ENCODE measurements at regions not wholly inside any gene's neighbourhood (a gene's known extent, or its start where the extent isn't known, plus 50 kb on each side); places are given as distances from the start of the nearest gene placed in this dataset.
A peak's percentile ranks its signal among the peaks of the same experiment; 100 is the strongest.
"Not testable (repeated sequence)": the region's sequence is repeated elsewhere in the genome, so short reads cannot be mapped to it uniquely, and the experiment has no call there.

DNA sequence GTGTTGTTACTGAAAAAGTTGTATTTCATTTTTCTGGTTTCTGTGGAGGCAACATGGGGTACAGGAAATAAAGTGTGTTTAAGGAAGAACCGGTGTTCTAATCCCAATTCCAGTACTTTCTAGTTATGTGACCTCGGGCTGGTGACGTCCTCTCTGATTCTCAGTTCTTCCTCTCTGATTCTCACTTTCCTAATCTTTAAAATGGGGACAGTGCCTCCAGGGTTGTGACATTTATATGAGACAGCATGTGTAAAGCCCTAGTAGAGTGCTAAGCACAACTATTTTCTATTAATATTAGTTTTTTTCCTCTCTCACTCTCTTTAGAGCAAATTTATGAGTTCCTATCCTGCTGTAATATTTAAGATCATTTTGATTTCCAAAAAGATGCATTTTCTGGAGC is 50.9 kb upstream of the PTPDC1 start:
- Mint-ChIP-seq H3K4me3 (no peak overlapping the region), H3K9me3 (peaks cover 3% of the 10 kb centered on the region), H3K27ac (no peak overlapping the region), H3K4me1 (ENCODE audit: low read depth) (peaks cover 21% of the 10 kb centered on the region), H3K36me3 (ENCODE audit: low read depth) (peaks cover 2% of the 10 kb centered on the region), H3K27me3 (ENCODE audit: insufficient read depth) (peaks cover 9% of the 10 kb centered on the region)
- DNase-seq (ENCODE audit: low spot score) = no peak
- intact Hi-C loops (cut with micrococcal nuclease) = loop anchor here (5.0 kb wide), 1 partner anchor 581 kb away; the partner anchor contains the start of genes FAM120A and FAM120AOS

DNA sequence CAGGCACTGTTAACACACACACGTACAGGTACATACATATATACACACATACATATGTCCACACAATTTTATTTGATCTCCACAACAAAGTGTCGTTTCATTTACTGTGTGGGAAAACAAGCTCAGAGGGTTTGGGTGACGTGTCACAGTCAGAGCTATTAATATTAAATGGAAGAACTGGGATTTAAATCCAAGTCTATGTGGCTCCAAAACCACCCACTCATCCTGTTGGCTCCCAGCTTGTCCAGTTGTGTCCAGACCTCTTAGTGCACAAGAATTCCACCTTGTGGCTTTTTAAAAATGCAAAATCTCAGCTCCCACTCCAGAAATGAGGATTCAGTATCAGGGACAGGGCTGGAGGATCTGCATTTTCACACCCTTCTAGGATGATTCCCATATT is 52.3 kb upstream of the PTPDC1 start:
- intact Hi-C loops (cut with micrococcal nuclease) = loop anchor here (5.0 kb wide), 1 partner anchor 580 kb away; the partner anchor contains the start of genes FAM120A and FAM120AOS
- H3K27me3 Mint-ChIP-seq (ENCODE audit: insufficient read depth) = peaks cover 7% of the 10 kb centered on the region
- peak overlapping the region; percentile 99 for H3K4me3 Mint-ChIP-seq
- H3K27ac Mint-ChIP-seq = no peak overlapping the region
- H3K9me3 Mint-ChIP-seq = peaks cover 5% of the 10 kb centered on the region
- no peak for DNase-seq (ENCODE audit: low spot score)
- peaks cover 2% of the 10 kb centered on the region for H3K36me3 Mint-ChIP-seq (ENCODE audit: low read depth)
- H3K4me1 Mint-ChIP-seq (ENCODE audit: low read depth) = peaks cover 21% of the 10 kb centered on the region

DNA sequence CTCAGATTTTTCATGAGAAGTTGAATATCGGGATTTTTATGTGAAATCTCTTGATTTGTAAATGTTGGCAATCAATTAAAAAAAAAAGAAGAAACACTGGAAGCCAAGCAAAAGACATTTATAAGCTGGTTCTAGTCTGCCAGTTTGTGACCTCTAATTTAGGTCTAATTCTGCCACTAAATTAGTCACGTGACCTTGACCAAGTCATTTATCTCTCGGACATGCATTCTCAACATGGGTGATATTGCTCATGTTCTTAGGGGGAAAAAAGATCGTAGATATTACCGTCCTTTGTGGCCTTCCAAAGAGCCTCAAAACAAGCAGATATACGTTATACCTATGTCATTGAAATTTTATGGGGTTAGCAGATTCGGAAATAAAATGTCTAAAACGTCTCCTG is 52.9 kb upstream of the PTPDC1 start:
- H3K27ac Mint-ChIP-seq = peak overlapping the region; percentile 62
- H3K27me3 Mint-ChIP-seq (ENCODE audit: insufficient read depth) = peaks cover 7% of the 10 kb centered on the region
- intact Hi-C loops (cut with micrococcal nuclease) = loop anchor here (5.0 kb wide), 1 partner anchor 579 kb away; the partner anchor contains the start of genes FAM120A and FAM120AOS
- H3K4me1 Mint-ChIP-seq (ENCODE audit: low read depth) = peaks cover 21% of the 10 kb centered on the region
- H3K36me3 Mint-ChIP-seq (ENCODE audit: low read depth) = peaks cover 2% of the 10 kb centered on the region
- H3K4me3 Mint-ChIP-seq = peak overlapping the region; percentile 99
- peaks cover 5% of the 10 kb centered on the region for H3K9me3 Mint-ChIP-seq
- no peak for DNase-seq (ENCODE audit: low spot score)

DNA sequence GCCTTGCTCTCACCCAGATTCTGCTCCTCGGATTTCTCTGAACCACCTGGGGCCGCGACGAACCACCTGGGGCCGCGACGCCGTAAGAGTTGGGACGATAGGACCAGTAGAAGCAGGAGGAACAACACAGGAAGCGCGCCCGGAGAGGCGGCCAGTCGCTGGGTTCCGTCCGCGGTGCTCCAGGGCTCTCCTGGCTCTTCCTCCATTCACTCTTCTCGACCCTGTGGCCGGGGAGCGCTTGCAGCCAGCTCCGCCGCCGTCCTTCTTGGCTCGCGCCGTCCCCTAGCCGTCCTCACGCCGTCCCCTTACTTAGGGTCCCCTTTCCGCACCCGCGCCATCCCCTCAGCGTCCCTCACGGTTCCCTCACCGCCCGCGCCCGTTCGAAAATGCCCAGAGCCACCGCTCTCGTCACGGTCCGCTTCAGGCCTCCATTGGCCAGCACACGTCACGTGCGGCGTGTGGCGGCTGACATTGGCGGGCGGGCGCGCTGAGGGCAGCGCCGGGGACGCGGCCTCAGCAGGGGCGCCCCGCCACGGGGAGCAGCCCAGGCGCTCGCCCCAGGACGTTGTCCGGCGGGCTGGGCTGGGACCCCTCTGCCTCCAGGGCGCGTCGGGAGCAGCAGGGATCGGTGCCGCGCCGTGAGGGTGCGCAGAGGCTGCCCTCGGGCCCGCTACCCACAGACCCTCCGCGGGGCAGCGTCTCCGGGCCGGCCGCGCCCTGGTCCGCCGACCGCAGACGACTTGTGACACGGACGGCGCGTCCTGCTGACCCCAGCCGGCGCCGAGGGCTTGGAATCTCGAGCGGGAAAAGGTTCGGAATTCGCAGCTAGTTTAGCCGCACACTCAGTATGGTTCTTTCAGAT is 53.7 kb upstream of the PTPDC1 start:
- intact Hi-C loops (cut with micrococcal nuclease) = loop anchor here (1.0 to 5.0 kb wide), 2 partner anchors 136 to 578 kb away; partner anchors contain the start of genes FAM120A and FAM120AOS
- H3K4me3 Mint-ChIP-seq = peak overlapping the region; percentile 99
- peak; percentile 79 for DNase-seq (ENCODE audit: low spot score)

DNA sequence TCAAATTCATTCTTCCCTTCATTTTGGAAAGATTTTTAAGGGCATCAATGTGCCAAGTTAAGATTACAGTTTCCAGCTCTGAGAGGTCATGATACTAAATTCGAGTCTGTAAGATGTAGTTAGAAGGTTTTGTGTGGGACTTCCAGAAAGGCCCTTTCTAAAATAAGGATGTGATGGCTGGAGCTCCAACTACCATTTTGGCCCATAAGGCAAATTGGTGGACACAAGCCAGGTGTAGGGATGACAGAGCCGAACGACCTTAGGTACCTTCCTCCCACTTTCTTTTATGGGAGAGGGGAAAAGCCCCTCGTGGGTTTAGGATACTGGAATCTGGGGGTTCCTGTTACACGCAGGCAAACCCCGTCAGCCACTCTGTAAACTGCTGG is 54.3 kb upstream of the PTPDC1 start:
- H3K9me3 Mint-ChIP-seq = peaks cover 10% of the 10 kb centered on the region
- H3K27ac Mint-ChIP-seq = peak overlapping the region; percentile 96
- H3K4me3 Mint-ChIP-seq = peak overlapping the region; percentile 99
- peaks cover 2% of the 10 kb centered on the region for H3K36me3 Mint-ChIP-seq (ENCODE audit: low read depth)
- intact Hi-C loops (cut with micrococcal nuclease) = loop anchor here (1.0 to 5.0 kb wide), 2 partner anchors 136 to 578 kb away; partner anchors contain the start of genes FAM120A and FAM120AOS
- peaks cover 21% of the 10 kb centered on the region for H3K4me1 Mint-ChIP-seq (ENCODE audit: low read depth)
- DNase-seq (ENCODE audit: low spot score) = no peak
- H3K27me3 Mint-ChIP-seq (ENCODE audit: insufficient read depth) = peaks cover 7% of the 10 kb centered on the region

More for the DNA sequence above, 53.7 kb upstream of the PTPDC1 start:
- Mint-ChIP-seq H3K27ac (peak overlapping the region; percentile 96), H3K36me3 (ENCODE audit: low read depth) (peaks cover 2% of the 10 kb centered on the region), H3K27me3 (ENCODE audit: insufficient read depth) (peaks cover 7% of the 10 kb centered on the region), H3K9me3 (peaks cover 5% of the 10 kb centered on the region), H3K4me1 (ENCODE audit: low read depth) (peaks cover 21% of the 10 kb centered on the region)

DNA sequence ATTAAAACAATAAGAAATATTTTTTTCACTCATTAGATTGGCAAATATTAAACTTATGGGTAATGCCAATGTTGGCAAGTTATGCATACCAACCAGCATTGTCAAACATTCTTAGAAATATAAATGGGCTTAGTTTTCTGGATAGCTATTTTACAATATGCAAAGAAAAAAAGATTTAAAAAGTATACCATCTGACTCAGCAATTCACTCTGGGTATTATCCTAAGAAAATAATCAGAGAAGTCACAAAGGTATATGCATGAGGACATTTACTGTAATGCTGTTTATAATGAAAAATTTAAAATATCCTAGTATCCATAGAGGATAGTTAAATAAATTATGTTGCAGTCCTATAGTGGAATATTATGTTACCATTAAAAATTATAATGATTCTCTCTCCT is 57.4 kb upstream of the PTPDC1 start:
- intact Hi-C loops (cut with micrococcal nuclease) = no loop called here
- Mint-ChIP-seq H3K9me3 (peaks cover 12% of the 10 kb centered on the region), H3K27ac (no peak overlapping the region), H3K4me1 (ENCODE audit: low read depth) (peaks cover 21% of the 10 kb centered on the region), H3K4me3 (no peak overlapping the region), H3K27me3 (ENCODE audit: insufficient read depth) (peaks cover 7% of the 10 kb centered on the region), H3K36me3 (ENCODE audit: low read depth) (peaks cover 2% of the 10 kb centered on the region)
- no peak for DNase-seq (ENCODE audit: low spot score)

DNA sequence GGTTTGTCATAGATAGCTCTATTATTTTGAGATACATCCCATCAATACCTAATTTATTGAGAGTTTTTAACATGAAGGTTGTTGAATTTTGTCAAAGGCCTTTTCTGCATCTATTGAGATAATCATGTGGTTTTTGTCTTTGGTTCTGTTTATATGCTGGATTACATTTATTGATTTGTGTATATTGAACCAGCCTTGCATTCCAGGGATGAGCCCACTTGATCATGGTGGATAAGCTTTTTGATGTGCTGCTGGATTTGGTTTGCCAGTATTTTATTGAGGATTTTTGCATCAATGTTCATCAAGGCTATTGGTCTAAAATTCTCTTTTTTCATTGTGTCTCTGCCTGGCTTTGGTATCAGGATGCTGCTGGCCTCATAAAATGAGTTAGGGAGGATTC is 61.8 kb upstream of the PTPDC1 start:
- intact Hi-C loops (cut with micrococcal nuclease); H3K27me3 Mint-ChIP-seq (ENCODE audit: insufficient read depth); H3K4me1 Mint-ChIP-seq (ENCODE audit: low read depth); H3K27ac Mint-ChIP-seq; H3K36me3 Mint-ChIP-seq (ENCODE audit: low read depth); H3K4me3 Mint-ChIP-seq; DNase-seq (ENCODE audit: low spot score); H3K9me3 Mint-ChIP-seq: not testable (repeated sequence)

DNA sequence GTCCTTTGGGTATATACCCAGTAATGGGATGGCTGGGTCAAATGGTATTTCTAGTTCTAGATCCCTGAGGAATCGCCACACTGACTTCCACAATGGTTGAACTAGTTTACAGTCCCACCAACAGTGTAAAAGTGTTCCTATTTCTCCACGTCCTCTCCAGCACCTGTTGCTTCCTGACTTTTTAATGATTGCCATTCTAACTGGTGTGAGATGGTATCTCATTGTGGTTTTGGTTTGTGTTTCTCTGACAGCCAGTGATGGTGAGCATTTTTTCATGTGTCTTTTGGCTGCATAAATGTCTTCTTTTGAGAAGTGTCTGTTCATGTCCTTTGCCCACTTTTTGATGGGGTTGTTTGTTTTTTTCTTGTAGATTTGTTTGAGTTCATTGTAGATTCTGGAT is 63.4 kb upstream of the PTPDC1 start:
- intact Hi-C loops (cut with micrococcal nuclease); H3K9me3 Mint-ChIP-seq; H3K4me1 Mint-ChIP-seq (ENCODE audit: low read depth); H3K27me3 Mint-ChIP-seq (ENCODE audit: insufficient read depth); DNase-seq (ENCODE audit: low spot score); H3K36me3 Mint-ChIP-seq (ENCODE audit: low read depth); H3K4me3 Mint-ChIP-seq; H3K27ac Mint-ChIP-seq: not testable (repeated sequence)

DNA sequence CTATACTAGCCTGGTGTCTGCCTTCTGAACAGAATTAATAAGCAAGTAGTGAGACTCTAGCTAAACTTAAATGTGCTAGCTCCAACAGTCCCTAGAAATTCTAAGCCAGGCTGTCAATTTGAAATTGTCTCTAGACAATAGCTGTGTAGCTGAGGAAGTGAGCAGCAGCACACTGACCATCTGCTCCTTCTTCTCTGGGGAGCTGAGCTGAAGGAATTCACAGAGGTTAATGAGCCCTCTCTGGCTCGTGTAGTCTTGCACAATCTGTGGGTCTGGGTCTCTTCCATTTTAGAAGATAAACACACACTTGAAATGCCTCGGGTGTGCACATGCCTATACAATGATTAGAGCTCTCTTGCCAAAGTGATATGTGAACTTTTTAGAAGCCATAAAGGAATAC is 63.5 kb upstream of the BARX1 start:
- H3K27me3 Mint-ChIP-seq (ENCODE audit: insufficient read depth) = peaks cover 5% of the 10 kb centered on the region
- no peaks in the 10 kb centered on the region for H3K4me1 Mint-ChIP-seq (ENCODE audit: low read depth)
- no peak overlapping the region for H3K4me3 Mint-ChIP-seq
- peaks cover 3% of the 10 kb centered on the region for H3K9me3 Mint-ChIP-seq
- intact Hi-C loops (cut with micrococcal nuclease) = no loop called here
- H3K36me3 Mint-ChIP-seq (ENCODE audit: low read depth) = no peaks in the 10 kb centered on the region
- no peak for DNase-seq (ENCODE audit: low spot score)
- no peak overlapping the region for H3K27ac Mint-ChIP-seq

DNA sequence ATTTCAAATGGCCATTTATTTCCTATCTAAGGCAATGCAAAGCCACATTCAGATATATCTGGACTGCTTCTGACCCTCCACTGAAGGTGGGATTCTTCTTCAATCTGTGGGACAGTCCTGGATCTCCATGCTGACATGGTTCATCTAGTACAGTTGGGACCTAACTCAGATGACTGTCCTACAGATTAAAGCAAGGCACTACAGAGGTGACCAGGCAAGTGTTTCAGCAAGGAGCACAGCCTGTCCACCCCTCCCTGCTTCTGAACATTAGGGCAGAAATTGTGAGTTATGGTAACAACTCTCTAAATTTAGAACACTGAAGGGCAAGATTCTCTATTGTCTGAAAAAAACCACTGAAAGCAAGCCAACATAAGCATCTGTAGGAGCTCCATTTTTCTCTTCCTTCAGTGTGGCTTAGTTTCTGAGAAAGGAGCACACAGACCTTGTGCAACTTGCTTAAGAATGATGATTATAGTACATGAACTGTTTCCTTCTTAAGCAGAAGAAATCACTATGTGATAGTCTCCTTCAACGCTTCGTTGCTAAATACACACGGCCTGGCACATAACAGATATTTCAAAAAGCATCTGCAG is 62.9 kb upstream of the BARX1 start:
- H3K9me3 Mint-ChIP-seq = peaks cover 3% of the 10 kb centered on the region
- H3K4me3 Mint-ChIP-seq = no peak overlapping the region
- intact Hi-C loops (cut with micrococcal nuclease) = no loop called here
- H3K36me3 Mint-ChIP-seq (ENCODE audit: low read depth) = no peaks in the 10 kb centered on the region
- no peak overlapping the region for H3K27ac Mint-ChIP-seq
- no peaks in the 10 kb centered on the region for H3K4me1 Mint-ChIP-seq (ENCODE audit: low read depth)
- H3K27me3 Mint-ChIP-seq (ENCODE audit: insufficient read depth) = peaks cover 5% of the 10 kb centered on the region
- DNase-seq (ENCODE audit: low spot score) = no peak

DNA sequence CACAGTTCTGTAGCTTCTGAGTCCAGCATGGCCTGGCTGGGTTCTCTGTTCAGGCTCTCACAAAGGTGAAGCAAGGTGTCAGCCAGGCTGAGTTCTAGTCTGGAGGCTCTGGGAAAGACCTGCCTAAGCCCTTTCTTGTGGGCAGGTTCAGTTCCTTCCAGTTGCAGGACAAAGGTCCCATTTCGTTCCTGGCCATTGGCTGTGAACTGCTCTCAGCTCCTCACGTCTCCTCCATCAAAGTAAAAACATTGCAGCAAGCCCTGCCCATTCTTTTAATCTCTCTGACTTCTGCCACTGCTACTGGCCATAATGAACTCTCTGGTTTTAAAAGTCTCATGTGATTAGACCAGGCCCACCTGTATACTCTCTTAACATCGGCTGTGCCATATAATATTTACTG is 61.6 kb upstream of the BARX1 start:
- DNase-seq (ENCODE audit: low spot score) = no peak
- H3K36me3 Mint-ChIP-seq (ENCODE audit: low read depth) = no peaks in the 10 kb centered on the region
- H3K27ac Mint-ChIP-seq = no peak overlapping the region
- intact Hi-C loops (cut with micrococcal nuclease) = no loop called here
- H3K4me3 Mint-ChIP-seq = no peak overlapping the region
- peaks cover 3% of the 10 kb centered on the region for H3K9me3 Mint-ChIP-seq
- H3K4me1 Mint-ChIP-seq (ENCODE audit: low read depth) = no peaks in the 10 kb centered on the region
- peaks cover 5% of the 10 kb centered on the region for H3K27me3 Mint-ChIP-seq (ENCODE audit: insufficient read depth)

DNA sequence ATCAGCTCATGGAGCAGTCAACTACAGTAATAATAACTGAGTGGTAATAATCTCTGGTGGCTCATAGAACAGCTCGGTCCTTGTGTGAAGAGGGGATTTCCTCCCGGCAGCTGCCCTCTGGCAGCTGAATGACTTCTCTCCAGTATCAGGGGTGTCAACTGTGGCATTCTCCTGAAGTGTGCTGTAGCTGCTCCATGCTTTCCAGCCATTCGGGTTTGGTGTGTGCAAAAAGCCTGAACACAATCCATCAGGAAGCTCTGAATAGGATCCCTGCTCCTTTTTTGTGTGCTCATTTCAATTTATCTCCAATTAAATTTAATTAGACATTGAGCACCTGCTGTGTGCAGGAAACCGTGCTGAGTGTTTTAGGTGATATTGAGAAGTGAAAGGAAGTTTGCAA is 59.8 kb upstream of the BARX1 start:
- intact Hi-C loops (cut with micrococcal nuclease) = loop anchor here (1.0 kb wide), 1 partner anchor 198 kb away; no protein-coding TSS in a partner anchor
- Mint-ChIP-seq H3K27me3 (ENCODE audit: insufficient read depth) (peaks cover 5% of the 10 kb centered on the region), H3K4me1 (ENCODE audit: low read depth) (no peaks in the 10 kb centered on the region), H3K27ac (no peak overlapping the region), H3K9me3 (no peaks in the 10 kb centered on the region), H3K4me3 (no peak overlapping the region), H3K36me3 (ENCODE audit: low read depth) (no peaks in the 10 kb centered on the region)
- DNase-seq (ENCODE audit: low spot score) = no peak

DNA sequence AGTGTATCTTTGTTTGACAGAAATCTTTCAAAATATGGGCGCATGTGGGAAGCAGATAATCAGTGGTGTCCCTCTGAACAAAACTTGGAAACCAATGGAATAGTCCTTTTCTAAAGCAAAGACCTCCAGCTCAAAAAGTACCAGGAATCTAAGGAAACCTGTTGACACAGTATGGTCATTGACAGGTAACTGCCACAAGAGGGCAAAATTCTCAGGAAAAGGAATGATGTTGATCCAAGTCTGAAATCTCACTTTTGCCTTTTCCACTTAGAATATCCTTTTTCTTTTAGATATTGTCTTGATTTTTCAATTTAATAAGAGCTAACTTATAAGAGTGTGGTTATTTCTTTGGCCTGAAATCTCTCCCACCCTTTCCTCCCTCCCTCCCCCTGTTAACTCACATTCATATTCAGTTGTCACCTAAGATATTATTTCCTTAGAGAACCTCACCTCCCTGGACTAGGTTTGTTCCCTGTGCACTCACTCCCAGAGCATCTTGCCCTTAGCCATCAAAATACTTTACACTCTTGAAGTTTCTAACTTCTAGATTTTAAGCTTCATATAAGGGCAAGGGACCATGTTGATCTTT is 59.0 kb upstream of the BARX1 start:
- Mint-ChIP-seq H3K27ac (no peak overlapping the region), H3K4me3 (no peak overlapping the region), H3K36me3 (ENCODE audit: low read depth) (no peaks in the 10 kb centered on the region), H3K4me1 (ENCODE audit: low read depth) (no peaks in the 10 kb centered on the region), H3K27me3 (ENCODE audit: insufficient read depth) (peaks cover 5% of the 10 kb centered on the region), H3K9me3 (no peaks in the 10 kb centered on the region)
- intact Hi-C loops (cut with micrococcal nuclease) = loop anchor here (1.0 kb wide), 1 partner anchor 199 kb away; no protein-coding TSS in a partner anchor
- DNase-seq (ENCODE audit: low spot score) = no peak

All from activated T-helper 1 cell treated with anti-CD3 and anti-CD28 coated beads, Interleukin-12 subunit alpha, Interleukin-12 subunit beta, Interleukin-2, Interleukin-4 antibody, amounts not matched to agents 30 ng/mL and 10 ng/mL and 1 ng/mL, durations not matched to agents 14 hours and 24 hours and 36 hours (primary cell).